IPS-NIHi7 (cell line): ENCODE measurements at regions not wholly inside any gene's neighbourhood (a gene's known extent, or its start where the extent isn't known, plus 50 kb on each side); places are given as distances from the start of the nearest gene placed in this dataset.

Experiments
- DNase-seq: peaks from one replicate; pipeline ENCODE4 v3.0.0; 2012; ENCODE audit warnings: mixed read lengths; ENCODE audit errors: extremely low spot score

- no peak for DNase-seq
Observed at GRCh38 chr14:71465316-71465715, 466.9 kb upstream of the RGS6 start.

GRCh38 chr14:71466251-71466650 lies 466.0 kb upstream of the RGS6 start:
- DNase-seq = no peak

- DNase-seq = no peak
Observed at GRCh38 chr14:71466946-71467345, 465.3 kb upstream of the RGS6 start.

GRCh38 chr14:71467361-71467811 lies 464.8 kb upstream of the RGS6 start:
- DNase-seq = no peak

GRCh38 chr14:71468701-71469100 lies 463.5 kb upstream of the RGS6 start:
- no peak for DNase-seq

GRCh38 chr14:71469643-71470335 lies 462.4 kb upstream of the RGS6 start:
- no peak for DNase-seq

GRCh38 chr14:71471634-71472355 lies 460.4 kb upstream of the RGS6 start:
- DNase-seq = no peak

- DNase-seq = no peak
Observed at GRCh38 chr14:71472356-71473340, 459.6 kb upstream of the RGS6 start.

- no peak for DNase-seq
Observed at GRCh38 chr14:71473843-71474242, 458.4 kb upstream of the RGS6 start.

- no peak for DNase-seq
Observed at GRCh38 chr14:71474301-71475265, 457.6 kb upstream of the RGS6 start.

GRCh38 chr14:71475916-71476315 lies 456.3 kb upstream of the RGS6 start:
- DNase-seq = no peak

- DNase-seq = no peak
Observed at GRCh38 chr14:71478542-71478941, 453.7 kb upstream of the RGS6 start.

GRCh38 chr14:71481021-71481654 lies 451.1 kb upstream of the RGS6 start:
- DNase-seq = no peak

- no peak for DNase-seq
Observed at GRCh38 chr14:71482671-71483070, 449.6 kb upstream of the RGS6 start.

GRCh38 chr14:71483154-71483553 lies 449.1 kb upstream of the RGS6 start:
- no peak for DNase-seq

GRCh38 chr14:71485833-71486232 lies 446.4 kb upstream of the RGS6 start:
- no peak for DNase-seq

- DNase-seq = no peak
Observed at GRCh38 chr14:71486279-71486678, 445.9 kb upstream of the RGS6 start.

GRCh38 chr14:71487449-71487848 lies 444.8 kb upstream of the RGS6 start:
- no peak for DNase-seq

GRCh38 chr14:71487941-71488340 lies 444.3 kb upstream of the RGS6 start:
- DNase-seq = no peak

- DNase-seq = no peak
Observed at GRCh38 chr14:71488703-71489191, 443.5 kb upstream of the RGS6 start.
